H9 (cell line): ENCODE measurements at regions not wholly inside any gene's neighbourhood (a gene's known extent, or its start where the extent isn't known, plus 50 kb on each side); places are given as distances from the start of the nearest gene placed in this dataset.

ENCODE experiments used
- DNase-seq: peaks from one replicate; pipeline ENCODE4 v3.0.0-alpha.2; 2017
- H2AFZ ChIP-seq: one replicate; pipeline ENCODE4 v1.6.1; 2013; ENCODE audit warnings: mild to moderate bottlenecking, low read length, control low read depth, moderate library complexity
- H2AK5ac ChIP-seq: 2 replicates; pipeline ENCODE4 v1.6.1; 2013; ENCODE audit warnings: low read length, control low read depth, mixed read lengths; ENCODE audit not compliant: insufficient read length
- H2BK120ac ChIP-seq: one replicate; pipeline ENCODE4 v1.6.1; 2013; ENCODE audit warnings: low read depth, mild to moderate bottlenecking, low read length, control low read depth, inconsistent platforms; ENCODE audit not compliant: poor library complexity, severe bottlenecking
- H2BK12ac ChIP-seq: 2 replicates; pipeline ENCODE4 v1.6.1; 2013; ENCODE audit warnings: low read length, control low read depth, mixed read lengths, low read depth; ENCODE audit not compliant: insufficient read length
- H2BK15ac ChIP-seq: 2 replicates; pipeline ENCODE4 v1.6.1; 2013; ENCODE audit warnings: low read depth, low read length, control low read depth
- H2BK20ac ChIP-seq: one replicate; pipeline ENCODE4 v1.6.1; 2013; ENCODE audit warnings: low read depth, mild to moderate bottlenecking, low read length, control low read depth, inconsistent platforms; ENCODE audit not compliant: poor library complexity, severe bottlenecking
- H2BK5ac ChIP-seq: 2 replicates; pipeline ENCODE4 v1.6.1; 2013; ENCODE audit warnings: low read length, control low read depth, mixed read lengths; ENCODE audit not compliant: insufficient read length
- H3K14ac ChIP-seq: 2 replicates; pipeline ENCODE4 v1.6.1; 2013; ENCODE audit warnings: low read length, control low read depth; ENCODE audit not compliant: insufficient read depth
- H3K18ac ChIP-seq: 2 replicates; pipeline ENCODE4 v1.6.1; 2013; ENCODE audit warnings: low read depth, mild to moderate bottlenecking, mixed read lengths, low read length, control low read depth; ENCODE audit not compliant: insufficient read length
- H3K23ac ChIP-seq: 2 replicates; pipeline ENCODE4 v1.6.1; 2013; ENCODE audit warnings: low read length, control low read depth, mixed read lengths, low read depth; ENCODE audit not compliant: insufficient read length
- H3K23me2 ChIP-seq: 2 replicates; pipeline ENCODE4 v1.6.1; 2013; ENCODE audit warnings: low read depth, mild to moderate bottlenecking, mixed read lengths, low read length, control low read depth; ENCODE audit not compliant: insufficient read length, poor library complexity, severe bottlenecking
- H3K27ac ChIP-seq: 2 replicates; pipeline ENCODE4 v1.5.1; 2013; ENCODE audit warnings: low read length, control low read depth, mixed read lengths, low read depth; ENCODE audit not compliant: insufficient read length
- H3K27me3 ChIP-seq: 2 replicates; pipeline ENCODE4 v1.6.1; 2013; ENCODE audit warnings: low read length, control low read depth, inconsistent platforms; ENCODE audit not compliant: insufficient read depth
- H3K4ac ChIP-seq: 2 replicates; pipeline ENCODE4 v1.6.1; 2013; ENCODE audit warnings: low read depth, mild to moderate bottlenecking, control low read depth, inconsistent platforms, low read length, moderate library complexity
- H3K4me1 ChIP-seq: 2 replicates; pipeline ENCODE4 v1.6.1; 2013; ENCODE audit warnings: low read length, control low read depth, inconsistent platforms; ENCODE audit not compliant: insufficient read depth
- H3K4me2 ChIP-seq: 2 replicates; pipeline ENCODE4 v1.6.1; 2013; ENCODE audit warnings: low read length, control low read depth, mixed read lengths; ENCODE audit not compliant: insufficient read length, insufficient read depth
- H3K56ac ChIP-seq: 2 replicates; pipeline ENCODE4 v1.6.1; 2013; ENCODE audit warnings: low read depth, mild to moderate bottlenecking, mixed read lengths, low read length, control low read depth; ENCODE audit not compliant: insufficient read length
- H3K79me1 ChIP-seq: 2 replicates; pipeline ENCODE4 v1.6.1; 2013; ENCODE audit warnings: low read depth, mild to moderate bottlenecking, moderate library complexity, low read length, control low read depth, inconsistent platforms; ENCODE audit not compliant: insufficient read depth, poor library complexity, severe bottlenecking
- H3K79me2 ChIP-seq: 2 replicates; pipeline ENCODE4 v1.6.1; 2013; ENCODE audit warnings: low read length, control low read depth, inconsistent platforms; ENCODE audit not compliant: insufficient read depth
- H3K9ac ChIP-seq: 2 replicates; pipeline ENCODE4 v1.6.1; 2013; ENCODE audit warnings: low read length, control low read depth, mixed read lengths; ENCODE audit not compliant: insufficient read length; ENCODE audit errors: extremely low read depth
- H3K9me3 ChIP-seq: one replicate; pipeline ENCODE4 v1.6.1; 2013; ENCODE audit warnings: low read depth, low read length, inconsistent platforms; ENCODE audit not compliant: control insufficient read depth
- H3T11ph ChIP-seq: one replicate; pipeline ENCODE4 v1.6.1; 2013; ENCODE audit warnings: mild to moderate bottlenecking, low read length, control low read depth, inconsistent platforms
- H4K20me1 ChIP-seq: one replicate; pipeline ENCODE4 v1.6.1; 2013; ENCODE audit not compliant: control insufficient read depth, insufficient read length, insufficient read depth
- H4K5ac ChIP-seq: 2 replicates; pipeline ENCODE4 v1.6.1; 2013; ENCODE audit warnings: low read depth, mild to moderate bottlenecking, mixed read lengths, low read length, control low read depth; ENCODE audit not compliant: insufficient read length
- H4K8ac ChIP-seq: replicated peaks from 2 replicates; pipeline ENCODE4 v1.6.1; 2013; ENCODE audit warnings: low read length, control low read depth, mixed read lengths, low read depth; ENCODE audit not compliant: insufficient read length
- H4K91ac ChIP-seq: 2 replicates; pipeline ENCODE4 v1.6.1; 2013; ENCODE audit warnings: low read depth, mild to moderate bottlenecking, moderate library complexity, mixed read lengths, low read length, control low read depth; ENCODE audit not compliant: insufficient read length
- H3K27ac Mint-ChIP-seq, 3 experiments: 2 replicates in 2 of 3; 3 replicates in 1 of 3; pipeline ENCODE4 v1.8.0; 2020 to 2021; ENCODE audit warnings: mixed read lengths in 3 of 3, mild to moderate bottlenecking in 1 of 3, moderate library complexity in 1 of 3
- H3K27me3 Mint-ChIP-seq: 2 replicates; pipeline ENCODE4 v1.8.0; 2021; ENCODE audit warnings: low read depth, mild to moderate bottlenecking, moderate library complexity, mixed read lengths
- H3K36me3 Mint-ChIP-seq, 3 experiments: 2 replicates in 2 of 3; 3 replicates in 1 of 3; pipeline ENCODE4 v1.8.0; 2020 to 2021; ENCODE audit warnings: low read depth in 3 of 3, mixed read lengths in 3 of 3; ENCODE audit not compliant: insufficient read depth in 1 of 3
- H3K4me1 Mint-ChIP-seq, 2 experiments: 2 replicates each; pipeline ENCODE4 v1.8.0; 2020; ENCODE audit warnings: mixed read lengths in 2 of 2
- H3K4me3 Mint-ChIP-seq, 2 experiments: 2 replicates in 1 of 2; 3 replicates in 1 of 2; pipeline ENCODE4 v1.8.0; 2020 to 2021; ENCODE audit warnings: mild to moderate bottlenecking in 2 of 2, mixed read lengths in 2 of 2, moderate library complexity in 1 of 2
- H3K9me3 Mint-ChIP-seq, 2 experiments: 2 replicates in 1 of 2; 3 replicates in 1 of 2; pipeline ENCODE4 v1.8.0; 2020; ENCODE audit warnings: mild to moderate bottlenecking in 2 of 2, mixed read lengths in 2 of 2, moderate library complexity in 1 of 2
- WGBS: extraction: QIAGEN DNeasy Blood & Tissue Kit; methylation state at CpG from one replicate; pipeline ENCODE4 v1.1.7; 2013; ENCODE audit warnings: missing lambda C conversion rate, low lambda C conversion rate, mixed read lengths; ENCODE audit not compliant: insufficient read length; ENCODE audit errors: extremely low coverage; 5-methylcytosine and 5-hydroxymethylcytosine counted together
- TF ChIP-seq, protein P1 (sequence below): fragments of 200-600 bp; sonication (generic); conservative IDR thresholded peaks from 3 replicates; pipeline ENCODE4 v1.8.0; 2021; ENCODE audit warnings: antibody characterized with exemption, mild to moderate bottlenecking

DNA sequence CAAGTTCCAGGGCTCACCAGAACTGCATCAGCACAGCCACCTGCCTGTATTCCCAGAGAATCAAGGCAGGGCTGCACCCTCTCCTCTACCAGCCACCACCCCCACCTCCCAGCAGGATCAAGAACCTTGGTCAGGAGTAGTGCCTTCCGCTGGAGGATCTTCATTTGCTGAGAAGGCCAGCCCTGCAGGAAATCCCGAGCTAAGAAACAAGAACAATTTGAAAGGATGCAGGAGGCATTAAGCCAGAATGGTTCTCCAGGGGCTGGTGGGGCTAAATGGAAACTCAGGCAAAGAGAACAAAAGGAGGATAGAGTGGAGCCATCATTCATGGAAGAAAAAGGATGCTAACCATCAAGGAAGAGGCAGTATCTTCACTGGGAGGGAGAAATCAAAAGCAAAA lies 147.3 kb upstream of the SLC14A2 start:
- Mint-ChIP-seq H3K4me3 (no peak overlapping the region), H3K9me3 (no peaks in the 10 kb centered on the region), H3K27me3 (no peaks in the 10 kb centered on the region), H3K27ac (no peak overlapping the region), H3K36me3 (no peaks in the 10 kb centered on the region), H3K4me1 (peaks cover 0 to 3% of the 10 kb centered on the region in 2 experiments; a peak in 1 of 4 replicates)
- Histone ChIP-seq H2BK5ac (no peak overlapping the region), H4K91ac (no peak overlapping the region), H3K9me3 (no peaks in the 10 kb centered on the region), H4K20me1 (no peaks in the 10 kb centered on the region), H3K23ac (no peak overlapping the region), H2BK12ac (no peak overlapping the region), H3K27me3 (0 out of 2 replicates have a peak, but pooled peaks cover 2% of the 10 kb centered on the region), H2BK120ac (no peak overlapping the region), H2AK5ac (no peak overlapping the region), H3K4ac (no peak overlapping the region), H2BK20ac (no peak overlapping the region), H3K18ac (no peak overlapping the region), H3K56ac (no peak overlapping the region), H2AFZ (no peak overlapping the region), H4K8ac (no peak overlapping the region), H3K4me1 (no peaks in the 10 kb centered on the region), H3K79me1 (no peaks in the 10 kb centered on the region), H4K5ac (no peak overlapping the region), H3K14ac (no peak overlapping the region), H2BK15ac (no peak overlapping the region), H3K27ac (no peak overlapping the region), H3K4me2 (no peak overlapping the region), H3K9ac (no peak overlapping the region), H3K23me2 (no peaks in the 10 kb centered on the region), H3K79me2 (no peaks in the 10 kb centered on the region), H3T11ph (no peak overlapping the region)
- WGBS: no CpG with 5 or more reads among the region's 2 CpGs
- no peak for DNase-seq
- TF ChIP-seq, protein P1, sequence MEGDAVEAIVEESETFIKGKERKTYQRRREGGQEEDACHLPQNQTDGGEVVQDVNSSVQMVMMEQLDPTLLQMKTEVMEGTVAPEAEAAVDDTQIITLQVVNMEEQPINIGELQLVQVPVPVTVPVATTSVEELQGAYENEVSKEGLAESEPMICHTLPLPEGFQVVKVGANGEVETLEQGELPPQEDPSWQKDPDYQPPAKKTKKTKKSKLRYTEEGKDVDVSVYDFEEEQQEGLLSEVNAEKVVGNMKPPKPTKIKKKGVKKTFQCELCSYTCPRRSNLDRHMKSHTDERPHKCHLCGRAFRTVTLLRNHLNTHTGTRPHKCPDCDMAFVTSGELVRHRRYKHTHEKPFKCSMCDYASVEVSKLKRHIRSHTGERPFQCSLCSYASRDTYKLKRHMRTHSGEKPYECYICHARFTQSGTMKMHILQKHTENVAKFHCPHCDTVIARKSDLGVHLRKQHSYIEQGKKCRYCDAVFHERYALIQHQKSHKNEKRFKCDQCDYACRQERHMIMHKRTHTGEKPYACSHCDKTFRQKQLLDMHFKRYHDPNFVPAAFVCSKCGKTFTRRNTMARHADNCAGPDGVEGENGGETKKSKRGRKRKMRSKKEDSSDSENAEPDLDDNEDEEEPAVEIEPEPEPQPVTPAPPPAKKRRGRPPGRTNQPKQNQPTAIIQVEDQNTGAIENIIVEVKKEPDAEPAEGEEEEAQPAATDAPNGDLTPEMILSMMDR: no peak
